Right atrium auricular region (tissue), 2 donors: ENCODE measurements at regions not wholly inside any gene's neighbourhood (a gene's known extent, or its start where the extent isn't known, plus 50 kb on each side); places are given as distances from the start of the nearest gene placed in this dataset.

ENCODE experiments used
- DNase-seq: peaks from one replicate; pipeline ENCODE4 v3.0.0-alpha.2; 2019; ENCODE audit warnings: low spot score
- H3K27ac ChIP-seq, 2 donors: fragments of 200-600 bp; sonication (generic); 1 replicate in 1 of 2; 2 replicates in 1 of 2; pipeline ENCODE4 v1.5.1; 2016 to 2019
- H3K27me3 ChIP-seq, 2 donors: fragments of 200-600 bp; sonication (generic); one replicate each; pipeline versions ENCODE4 v1.5.1 to v1.6.0; 2017 to 2019
- H3K36me3 ChIP-seq: fragments of 200-600 bp; sonication (generic); one replicate; pipeline ENCODE4 v1.5.1; 2016
- H3K4me1 ChIP-seq, 2 donors: fragments of 200-600 bp; sonication (generic); one replicate each; pipeline versions ENCODE4 v1.5.1 to v1.6.0; 2017 to 2019
- H3K4me3 ChIP-seq, 2 donors: fragments of 200-600 bp; sonication (generic); 1 replicate in 1 of 2; 2 replicates in 1 of 2; pipeline ENCODE4 v1.5.1; 2017 to 2019; ENCODE audit warnings: mild to moderate bottlenecking in 1 of 2, moderate library complexity in 1 of 2
- H3K9me3 ChIP-seq, 2 donors: fragments of 200-600 bp; sonication (generic); one replicate each; pipeline ENCODE4 v1.5.1; 2019
- TF ChIP-seq, protein P1 (sequence below), 2 donors: fragments of 200-600 bp; sonication (generic); IDR thresholded peaks; one replicate each; pipeline ENCODE4 v1.5.1; 2019; ENCODE audit warnings: antibody characterized with exemption in 2 of 2

DNA sequence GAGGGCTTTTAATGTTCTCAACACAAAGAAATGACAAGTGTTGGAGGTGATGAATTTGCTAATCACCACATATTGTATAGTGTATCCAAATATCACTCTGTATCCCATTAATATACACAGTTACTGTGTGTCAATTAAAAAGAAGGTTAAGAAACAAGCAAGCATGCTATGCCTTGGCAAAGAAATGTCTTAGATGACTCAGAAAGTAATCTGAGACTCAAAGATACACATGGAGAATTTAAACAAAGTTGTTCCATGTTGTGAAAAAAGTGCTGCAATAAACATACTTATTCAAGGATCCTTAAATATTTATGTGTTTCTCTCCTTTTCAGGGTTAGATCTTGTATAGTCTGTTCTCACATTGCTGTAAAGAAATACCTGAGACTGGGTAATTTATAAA, 300.9 kb downstream of the DHX35 start:
- H3K4me3 ChIP-seq: no peak overlapping the region
- no peaks in the 10 kb centered on the region for H3K27me3 ChIP-seq
- H3K4me1 ChIP-seq: peaks cover 0 to 14% of the 10 kb centered on the region in 2 donors
- no peak overlapping the region for H3K27ac ChIP-seq
- TF ChIP-seq, protein P1, sequence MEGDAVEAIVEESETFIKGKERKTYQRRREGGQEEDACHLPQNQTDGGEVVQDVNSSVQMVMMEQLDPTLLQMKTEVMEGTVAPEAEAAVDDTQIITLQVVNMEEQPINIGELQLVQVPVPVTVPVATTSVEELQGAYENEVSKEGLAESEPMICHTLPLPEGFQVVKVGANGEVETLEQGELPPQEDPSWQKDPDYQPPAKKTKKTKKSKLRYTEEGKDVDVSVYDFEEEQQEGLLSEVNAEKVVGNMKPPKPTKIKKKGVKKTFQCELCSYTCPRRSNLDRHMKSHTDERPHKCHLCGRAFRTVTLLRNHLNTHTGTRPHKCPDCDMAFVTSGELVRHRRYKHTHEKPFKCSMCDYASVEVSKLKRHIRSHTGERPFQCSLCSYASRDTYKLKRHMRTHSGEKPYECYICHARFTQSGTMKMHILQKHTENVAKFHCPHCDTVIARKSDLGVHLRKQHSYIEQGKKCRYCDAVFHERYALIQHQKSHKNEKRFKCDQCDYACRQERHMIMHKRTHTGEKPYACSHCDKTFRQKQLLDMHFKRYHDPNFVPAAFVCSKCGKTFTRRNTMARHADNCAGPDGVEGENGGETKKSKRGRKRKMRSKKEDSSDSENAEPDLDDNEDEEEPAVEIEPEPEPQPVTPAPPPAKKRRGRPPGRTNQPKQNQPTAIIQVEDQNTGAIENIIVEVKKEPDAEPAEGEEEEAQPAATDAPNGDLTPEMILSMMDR (IDR thresholded peaks at IDR 0.05): no peak
- DNase-seq: no peak
- no peaks in the 10 kb centered on the region for H3K36me3 ChIP-seq
- H3K9me3 ChIP-seq: no peaks in the 10 kb centered on the region

DNA sequence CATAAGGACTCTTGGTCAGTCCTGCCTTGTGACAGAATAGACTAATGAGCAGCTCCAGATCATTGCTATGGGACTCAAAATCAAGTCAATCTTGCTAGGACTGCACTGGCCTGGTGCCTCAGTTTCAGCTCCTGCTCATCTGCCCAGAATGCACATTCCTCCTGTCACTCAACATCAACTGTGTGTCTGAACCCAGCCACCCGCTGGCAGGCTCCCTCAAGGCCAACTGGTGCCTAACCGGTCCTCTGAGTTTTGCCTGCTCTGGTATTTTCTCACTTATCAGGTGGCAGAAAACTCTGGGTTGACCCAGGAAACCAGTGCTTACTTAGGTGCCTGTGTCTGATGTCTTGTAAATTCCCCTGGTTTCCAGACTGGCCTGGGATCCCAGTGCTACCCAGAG, 297.7 kb downstream of the DHX35 start:
- no peaks in the 10 kb centered on the region for H3K36me3 ChIP-seq
- DNase-seq: peak; percentile 36

DNA sequence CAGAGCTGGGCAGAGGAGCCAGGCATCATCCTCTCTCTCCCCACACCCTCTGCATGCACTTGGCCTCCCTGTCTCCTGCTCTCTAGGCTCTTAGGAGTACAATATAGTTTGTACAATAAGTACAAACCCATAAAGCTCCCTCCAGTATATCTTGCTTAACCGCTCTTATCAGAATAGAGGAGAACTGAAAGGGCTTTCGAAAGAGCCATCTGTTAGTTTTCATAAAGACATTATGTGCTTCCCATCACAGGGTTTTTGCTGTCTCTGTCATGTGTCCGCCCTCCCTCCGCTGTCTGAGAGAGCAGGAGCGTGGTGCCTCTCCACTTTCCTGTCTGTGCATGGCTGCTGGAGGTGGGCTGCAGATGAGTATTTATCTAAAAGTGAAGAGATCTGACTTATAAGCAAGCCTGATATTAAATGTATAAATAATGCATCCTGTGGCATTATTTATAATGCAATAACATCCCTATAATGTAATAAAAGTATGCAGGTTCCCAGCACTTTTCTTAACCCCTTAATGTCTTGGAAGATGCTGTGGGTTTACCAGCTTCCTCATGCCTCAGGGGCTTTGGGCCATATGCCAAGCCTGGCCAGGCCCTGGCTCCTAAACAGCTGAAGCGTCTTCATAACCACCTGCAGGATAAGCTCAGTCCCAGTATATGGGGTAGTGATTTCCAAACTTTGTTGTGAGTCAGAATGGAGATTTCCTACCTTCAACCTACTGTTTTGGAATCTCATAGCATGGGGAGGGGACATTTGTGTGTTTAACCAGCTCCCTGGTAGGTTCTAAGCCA, 297.1 kb downstream of the DHX35 start:
- DNase-seq: peak; percentile 32

More for the DNA sequence above, 297.7 kb downstream of the DHX35 start:
- Histone ChIP-seq H3K27ac (no peak overlapping the region), H3K9me3 (no peaks in the 10 kb centered on the region), H3K4me1 (peaks cover 0 to 14% of the 10 kb centered on the region in 2 donors), H3K27me3 (no peaks in the 10 kb centered on the region), H3K4me3 (no peak overlapping the region)
- TF ChIP-seq, protein P1 (IDR thresholded peaks at IDR 0.05): no peak

DNA sequence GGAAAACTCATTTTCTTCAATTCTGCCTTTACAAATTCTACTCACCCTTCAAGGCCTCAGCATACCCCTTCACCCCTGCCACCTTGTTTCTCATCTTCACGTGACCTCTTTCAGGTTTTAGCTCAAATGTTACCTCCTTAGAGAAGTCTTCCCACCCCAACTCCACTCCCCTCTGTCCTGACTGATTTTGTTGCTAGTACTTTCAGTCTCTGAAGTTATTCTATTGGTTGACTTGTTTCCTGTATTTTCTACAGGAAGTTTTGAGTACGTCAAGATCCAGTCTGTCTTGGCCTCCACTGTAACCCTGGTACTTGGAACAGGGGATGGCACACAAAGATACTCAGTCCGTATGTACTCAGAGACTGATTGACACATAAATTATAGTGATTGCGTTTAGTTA, 296.1 kb downstream of the DHX35 start:
- Histone ChIP-seq H3K27ac (no peak overlapping the region), H3K4me3 (no peak overlapping the region), H3K36me3 (no peaks in the 10 kb centered on the region), H3K4me1 (peaks cover 0 to 14% of the 10 kb centered on the region in 2 donors), H3K9me3 (no peaks in the 10 kb centered on the region), H3K27me3 (no peaks in the 10 kb centered on the region)
- TF ChIP-seq, protein P1 (IDR thresholded peaks at IDR 0.05): no peak
- DNase-seq: no peak

More for the DNA sequence above, 297.1 kb downstream of the DHX35 start:
- H3K36me3 ChIP-seq: no peaks in the 10 kb centered on the region
- no peak overlapping the region for H3K4me3 ChIP-seq
- no peak overlapping the region for H3K27ac ChIP-seq
- H3K9me3 ChIP-seq: no peaks in the 10 kb centered on the region
- no peaks in the 10 kb centered on the region for H3K27me3 ChIP-seq
- TF ChIP-seq, protein P1 (IDR thresholded peaks at IDR 0.05): no peak
- H3K4me1 ChIP-seq: peaks cover 0 to 14% of the 10 kb centered on the region in 2 donors

DNA sequence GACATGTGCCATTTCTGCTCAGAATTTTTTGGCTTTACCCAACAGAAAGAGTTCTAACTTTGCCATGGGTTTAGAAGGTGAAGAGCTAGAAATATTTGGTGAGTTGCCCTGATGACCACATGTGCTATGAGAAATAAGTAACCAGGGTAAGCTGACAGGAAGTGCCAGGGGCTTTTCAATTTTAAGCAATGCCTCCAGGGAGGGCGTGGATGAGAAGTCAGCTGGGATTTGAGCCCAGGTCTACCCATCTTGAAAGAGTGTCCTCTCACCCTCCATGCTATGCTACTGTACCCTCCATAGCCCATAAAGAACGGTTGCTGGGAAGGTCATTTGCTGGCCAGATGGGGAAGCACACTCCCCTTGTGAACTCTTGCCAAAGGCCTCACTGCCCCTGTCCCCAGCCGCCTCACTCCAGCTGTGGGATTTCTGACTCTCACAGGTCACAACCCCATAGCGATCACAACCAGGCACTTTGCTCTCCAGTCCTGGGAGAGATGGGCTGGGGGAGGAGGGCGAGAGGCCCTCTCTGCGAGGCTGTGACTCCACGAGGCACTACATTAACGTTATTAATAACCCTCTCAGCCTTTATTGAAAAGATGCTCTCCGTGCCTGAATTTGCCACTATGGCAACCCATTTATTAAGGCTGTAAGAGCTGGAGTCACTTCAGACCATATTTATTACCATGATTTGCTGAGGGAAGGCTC, 291.1 kb downstream of the DHX35 start:
- Histone ChIP-seq H3K4me1 (no peaks in the 10 kb centered on the region), H3K36me3 (no peaks in the 10 kb centered on the region), H3K4me3 (no peak overlapping the region), H3K9me3 (no peaks in the 10 kb centered on the region), H3K27me3 (no peaks in the 10 kb centered on the region), H3K27ac (no peak overlapping the region)
- TF ChIP-seq, protein P1 (IDR thresholded peaks at IDR 0.05): no peak
- DNase-seq: no peak
